K562 (cell line): ENCODE measurements at regions not wholly inside any gene's neighbourhood (a gene's known extent, or its start where the extent isn't known, plus 50 kb on each side); places are given as distances from the start of the nearest gene placed in this dataset.

ENCODE experiments used
- MED1 ChIP-seq: sonication (generic); formaldehyde crosslinking; IDR thresholded peaks from 2 replicates; pipeline ENCODE4 v1.8.1; 2023; ENCODE audit warnings: missing genetic modification reagents, borderline replicate concordance
- REST ChIP-seq, 2 experiments: fragments of 450-650 bp; formaldehyde crosslinking in 1 of 2; IDR thresholded peaks; 2 replicates each; pipeline versions ENCODE4 v1.4.0 to v1.6.1; 2014 to 2020; ENCODE audit warnings: mild to moderate bottlenecking in 2 of 2, borderline replicate concordance in 1 of 2, low read depth in 1 of 2
- SLC30A9 ChIP-seq: fragments of 250-450 bp; sonication (Bioruptor Pico); IDR thresholded peaks from 2 replicates; pipeline ENCODE4 v1.8.0; 2022; ENCODE audit warnings: mild to moderate bottlenecking, moderate library complexity
- TSC22D4 ChIP-seq: fragments of 450-650 bp; IDR thresholded peaks from 2 replicates; pipeline ENCODE4 v1.6.1; 2016; ENCODE audit warnings: missing genetic modification characterization, missing biosample characterization, control low read depth
- ZNF274 ChIP-seq: IDR thresholded peaks from 2 replicates; pipeline ENCODE4 v1.6.1; 2011; ENCODE audit warnings: low read depth, mild to moderate bottlenecking, low read length, moderate library complexity, borderline replicate concordance

GRCh38 chr6:71531841-71532240 lies 243.2 kb downstream of the OGFRL1 start:
- TF ChIP-seq ZNF274, result no peak
- TF ChIP-seq MED1 (CRISPR knock-in tag), result no peak
- no peak for TF ChIP-seq TSC22D4 (tag)
- no peak for TF ChIP-seq REST (IDR thresholded peaks at IDR 0.05; ENCODE audit: borderline replicate concordance)
- TF ChIP-seq REST (CRISPR knock-in tag; IDR thresholded peaks at IDR 0.05; ENCODE audit: low read depth), result no peak
- no peak for TF ChIP-seq SLC30A9 (CRISPR knock-in tag)
